ENCODE measurements at regions not wholly inside any gene's neighbourhood (a gene's known extent, or its start where the extent isn't known, plus 50 kb on each side); places are given as distances from the start of the nearest gene placed in this dataset.

GRCh38 chr4:124887739-124888138 lies 175.2 kb upstream of the ANKRD50 start:
- TF ChIP-seq ZNF70 (CRISPR knock-in tag; IDR thresholded peaks at IDR 0.05) (no peak), SNAI2 (CRISPR knock-in tag; IDR thresholded peaks at IDR 0.05) (no peak), ZFP30 (CRISPR knock-in tag; IDR thresholded peaks at IDR 0.05) (no peak), GLIS3 (CRISPR knock-in tag; IDR thresholded peaks at IDR 0.05) (no peak), TOX (CRISPR knock-in tag; IDR thresholded peaks at IDR 0.05; ENCODE audit: borderline replicate concordance) (no peak), TCF4 (CRISPR knock-in tag; IDR thresholded peaks at IDR 0.05; ENCODE audit: borderline replicate concordance) (no peak), PPARA (CRISPR knock-in tag; IDR thresholded peaks at IDR 0.05; ENCODE audit: borderline replicate concordance) (no peak), OSR1 (CRISPR knock-in tag; IDR thresholded peaks at IDR 0.05) (no peak), ESRRG (CRISPR knock-in tag; IDR thresholded peaks at IDR 0.05) (no peak), ZNF8 (CRISPR knock-in tag; IDR thresholded peaks at IDR 0.05) (no peak)
- no peak for ATAC-seq

- TF ChIP-seq PPARA (CRISPR knock-in tag; IDR thresholded peaks at IDR 0.05; ENCODE audit: borderline replicate concordance) (no peak), SNAI2 (CRISPR knock-in tag; IDR thresholded peaks at IDR 0.05) (no peak), ZFP30 (CRISPR knock-in tag; IDR thresholded peaks at IDR 0.05) (no peak), CSDC2 (CRISPR knock-in tag; IDR thresholded peaks at IDR 0.05) (no peak), TOX (CRISPR knock-in tag; IDR thresholded peaks at IDR 0.05; ENCODE audit: borderline replicate concordance) (no peak), ARNTL (CRISPR knock-in tag; IDR thresholded peaks at IDR 0.05; ENCODE audit: borderline replicate concordance, low read depth) (no peak), POU6F1 (CRISPR knock-in tag; IDR thresholded peaks at IDR 0.05; ENCODE audit: borderline replicate concordance, low read depth) (no peak), ESRRG (CRISPR knock-in tag; IDR thresholded peaks at IDR 0.05) (no peak), ZNF565 (CRISPR knock-in tag; conservative IDR thresholded peaks at IDR 0.05; ENCODE audit: low read depth) (no peak), ZC3H10 (CRISPR knock-in tag; IDR thresholded peaks at IDR 0.05) (no peak), ZNF8 (CRISPR knock-in tag; IDR thresholded peaks at IDR 0.05) (no peak), CSRNP3 (CRISPR knock-in tag; IDR thresholded peaks at IDR 0.05) (no peak), ISL1 (CRISPR knock-in tag; IDR thresholded peaks at IDR 0.05) (no peak), ZNF70 (CRISPR knock-in tag; IDR thresholded peaks at IDR 0.05) (no peak), CREB5 (CRISPR knock-in tag; IDR thresholded peaks at IDR 0.05; ENCODE audit: low read depth) (no peak), BACH2 (CRISPR knock-in tag; IDR thresholded peaks at IDR 0.05; ENCODE audit: borderline replicate concordance) (no peak)
- no peak for ATAC-seq
Observed at GRCh38 chr4:124884316-124884715, 171.8 kb upstream of the ANKRD50 start.

GRCh38 chr4:124883632-124884031 lies 171.1 kb upstream of the ANKRD50 start:
- ATAC-seq = no peak
- TF ChIP-seq ZFP3 (CRISPR knock-in tag; IDR thresholded peaks at IDR 0.05) = no peak
- no peak for TF ChIP-seq TOX (CRISPR knock-in tag; IDR thresholded peaks at IDR 0.05; ENCODE audit: borderline replicate concordance)
- TF ChIP-seq CREB5 (CRISPR knock-in tag; IDR thresholded peaks at IDR 0.05; ENCODE audit: low read depth) = no peak
- TF ChIP-seq CSDC2 (CRISPR knock-in tag; IDR thresholded peaks at IDR 0.05) = no peak
- no peak for TF ChIP-seq TCF4 (CRISPR knock-in tag; IDR thresholded peaks at IDR 0.05; ENCODE audit: borderline replicate concordance)
- TF ChIP-seq OSR1 (CRISPR knock-in tag; IDR thresholded peaks at IDR 0.05) = no peak
- no peak for TF ChIP-seq BACH2 (CRISPR knock-in tag; IDR thresholded peaks at IDR 0.05; ENCODE audit: borderline replicate concordance)
- no peak for TF ChIP-seq ZNF8 (CRISPR knock-in tag; IDR thresholded peaks at IDR 0.05)
- TF ChIP-seq ISL1 (CRISPR knock-in tag; IDR thresholded peaks at IDR 0.05) = no peak
- TF ChIP-seq ARNTL (CRISPR knock-in tag; IDR thresholded peaks at IDR 0.05; ENCODE audit: borderline replicate concordance, low read depth) = no peak
- TF ChIP-seq RARB (CRISPR knock-in tag; IDR thresholded peaks at IDR 0.05) = no peak
- no peak for TF ChIP-seq ZNF565 (CRISPR knock-in tag; conservative IDR thresholded peaks at IDR 0.05; ENCODE audit: low read depth)
- TF ChIP-seq ZFP30 (CRISPR knock-in tag; IDR thresholded peaks at IDR 0.05) = no peak
- TF ChIP-seq POU6F1 (CRISPR knock-in tag; IDR thresholded peaks at IDR 0.05; ENCODE audit: borderline replicate concordance, low read depth) = no peak
- TF ChIP-seq ZC3H10 (CRISPR knock-in tag; IDR thresholded peaks at IDR 0.05) = no peak
- no peak for TF ChIP-seq ZNF70 (CRISPR knock-in tag; IDR thresholded peaks at IDR 0.05)
- no peak for TF ChIP-seq ESRRG (CRISPR knock-in tag; IDR thresholded peaks at IDR 0.05)
- no peak for TF ChIP-seq CSRNP3 (CRISPR knock-in tag; IDR thresholded peaks at IDR 0.05)
- no peak for TF ChIP-seq GLIS3 (CRISPR knock-in tag; IDR thresholded peaks at IDR 0.05)
- TF ChIP-seq SNAI2 (CRISPR knock-in tag; IDR thresholded peaks at IDR 0.05) = no peak
